SU-DHL-6 (cell line): ENCODE measurements at regions not wholly inside any gene's neighbourhood (a gene's known extent, or its start where the extent isn't known, plus 50 kb on each side); places are given as distances from the start of the nearest gene placed in this dataset.

Experiments used
- H2AFZ ChIP-seq: fragments of 200-600 bp; sonication (generic); 2 replicates; pipeline ENCODE4 v1.6.1; 2014; ENCODE audit warnings: low read depth, mild to moderate bottlenecking, moderate library complexity, mixed read lengths, antibody characterized with exemption, low read length; ENCODE audit not compliant: severe bottlenecking
- H3F3A ChIP-seq: fragments of 200-600 bp; shearing (Covaris generic); 2 replicates; pipeline ENCODE4 v1.6.0; 2016; ENCODE audit warnings: antibody characterized with exemption, mild to moderate bottlenecking; ENCODE audit not compliant: insufficient read depth
- H3K27ac ChIP-seq: fragments of 200-600 bp; sonication (generic); 2 replicates; pipeline ENCODE4 v1.5.1; 2016; ENCODE audit warnings: low read depth, mild to moderate bottlenecking, low read length, moderate library complexity, mixed read lengths
- H3K27me3 ChIP-seq: fragments of 200-600 bp; sonication (generic), shearing (Covaris generic); 2 replicates; pipeline ENCODE4 v1.6.0; 2014; ENCODE audit warnings: mild to moderate bottlenecking, low read length
- H3K36me3 ChIP-seq: fragments of 200-600 bp; sonication (generic); 2 replicates; pipeline ENCODE4 v1.6.1; 2014; ENCODE audit warnings: mild to moderate bottlenecking, low read length, mixed read lengths
- H3K4me2 ChIP-seq: fragments of 300-600, 200-600 bp; shearing (Covaris generic), sonication (generic); 2 replicates; pipeline ENCODE4 v1.6.0; 2014; ENCODE audit warnings: low read length, low read depth, mild to moderate bottlenecking; ENCODE audit not compliant: poor library complexity, severe bottlenecking
- H3K4me3 ChIP-seq: fragments of 200-600 bp; sonication (generic); 2 replicates; pipeline ENCODE4 v1.5.1; 2014; ENCODE audit warnings: antibody characterized with exemption, low read length, mild to moderate bottlenecking, mixed read lengths; ENCODE audit not compliant: insufficient read depth, poor library complexity, severe bottlenecking
- H3K79me2 ChIP-seq: fragments of 200-600 bp; sonication (generic); 2 replicates; pipeline ENCODE4 v1.6.1; 2014; ENCODE audit warnings: mild to moderate bottlenecking, low read length, moderate library complexity; ENCODE audit not compliant: insufficient read depth
- H3K9ac ChIP-seq: fragments of 200-600 bp; sonication (generic); 2 replicates; pipeline ENCODE4 v1.7.0; 2014; ENCODE audit warnings: mild to moderate bottlenecking, low read length
- H3K9me2 ChIP-seq: fragments of 200-600 bp; sonication (generic); replicated peaks from 2 replicates; pipeline ENCODE4 v1.6.1; 2014; ENCODE audit warnings: low read length; ENCODE audit not compliant: insufficient read depth
- H3K9me3 ChIP-seq: fragments of 200-600 bp; sonication (generic); 2 replicates; pipeline ENCODE4 v1.6.1; 2014; ENCODE audit warnings: low read length, mixed read lengths; ENCODE audit not compliant: insufficient read depth
- H4K20me1 ChIP-seq: fragments of 200-600 bp; sonication (generic); 2 replicates; pipeline ENCODE4 v1.6.1; 2014; ENCODE audit warnings: low read depth, mild to moderate bottlenecking, antibody characterized with exemption, low read length, moderate library complexity, mixed read lengths
- EZH2phosphoT487 ChIP-seq: fragments of 200-600 bp; sonication (generic), shearing (Covaris generic); conservative IDR thresholded peaks from 2 replicates; pipeline ENCODE4 v1.6.1; 2018; ENCODE audit warnings: mild to moderate bottlenecking, antibody characterized with exemption, low read length, moderate library complexity, mixed read lengths
- TF ChIP-seq, protein P1 (sequence below): fragments of 200-600 bp; sonication (generic); IDR thresholded peaks from one replicate; pipeline ENCODE4 v1.5.1; 2017; ENCODE audit warnings: antibody characterized with exemption, mild to moderate bottlenecking, low read length, moderate library complexity; ENCODE audit not compliant: insufficient read depth, poor library complexity, severe bottlenecking

DNA sequence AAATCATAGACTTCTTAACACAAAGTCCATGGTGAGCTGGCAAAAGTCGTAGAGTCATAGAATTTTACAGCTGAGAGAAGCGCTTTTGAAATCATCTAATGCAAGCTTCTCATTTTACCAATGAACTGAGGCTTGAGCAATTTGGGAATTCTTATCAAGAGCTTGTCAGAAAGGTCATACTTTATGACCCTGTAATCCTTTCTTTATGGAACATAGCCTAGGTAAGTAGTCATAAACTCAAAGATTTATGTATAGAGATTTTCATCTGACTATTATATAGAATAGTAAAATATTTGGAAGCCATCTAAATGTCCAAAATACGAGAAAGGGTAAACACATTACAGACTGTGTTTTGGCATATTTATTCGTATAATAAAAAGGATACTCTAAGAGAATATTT lies 563.5 kb downstream of the PCDH7 start:
- Histone ChIP-seq H3K27me3 (no peaks in the 10 kb centered on the region), H3K79me2 (no peaks in the 10 kb centered on the region)

DNA sequence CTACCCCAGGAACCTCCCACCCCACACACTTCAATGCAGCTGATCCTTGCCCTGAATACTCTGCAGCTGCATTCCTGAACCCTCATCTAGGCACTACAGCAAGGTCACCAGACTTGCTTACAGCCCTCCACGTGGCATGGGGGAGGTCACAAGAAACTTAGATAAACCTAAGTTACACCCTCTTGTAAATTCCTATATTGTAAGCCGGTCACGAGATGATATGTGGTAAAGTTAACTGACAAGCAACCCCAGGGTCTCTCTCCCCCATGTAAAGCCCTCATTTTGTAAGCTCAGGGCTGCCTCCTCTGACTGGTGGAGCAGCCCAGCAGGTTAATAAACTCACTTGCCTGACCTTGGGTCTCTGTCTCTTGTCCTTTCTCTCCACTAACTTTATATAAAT lies 570.7 kb downstream of the PCDH7 start:
- Histone ChIP-seq H3K9ac (no peak overlapping the region), H3K9me2 (no peaks in the 10 kb centered on the region), H4K20me1 (no peaks in the 10 kb centered on the region), H3K4me2 (peak overlapping the region; percentile 25), H3K4me3 (peak overlapping the region; percentile 24), H3F3A (no peaks in the 10 kb centered on the region; the same call in 1 of the 2 replicates), H2AFZ (peak overlapping the region; percentile 78), H3K27ac (peak overlapping the region; percentile 72), H3K27me3 (no peaks in the 10 kb centered on the region), H3K36me3 (peaks cover 21% of the 10 kb centered on the region), H3K79me2 (no peaks in the 10 kb centered on the region), H3K9me3 (peaks cover 14% of the 10 kb centered on the region; the same call in 1 of the 2 replicates)
- no peak for TF ChIP-seq EZH2phosphoT487
- TF ChIP-seq, protein P1, sequence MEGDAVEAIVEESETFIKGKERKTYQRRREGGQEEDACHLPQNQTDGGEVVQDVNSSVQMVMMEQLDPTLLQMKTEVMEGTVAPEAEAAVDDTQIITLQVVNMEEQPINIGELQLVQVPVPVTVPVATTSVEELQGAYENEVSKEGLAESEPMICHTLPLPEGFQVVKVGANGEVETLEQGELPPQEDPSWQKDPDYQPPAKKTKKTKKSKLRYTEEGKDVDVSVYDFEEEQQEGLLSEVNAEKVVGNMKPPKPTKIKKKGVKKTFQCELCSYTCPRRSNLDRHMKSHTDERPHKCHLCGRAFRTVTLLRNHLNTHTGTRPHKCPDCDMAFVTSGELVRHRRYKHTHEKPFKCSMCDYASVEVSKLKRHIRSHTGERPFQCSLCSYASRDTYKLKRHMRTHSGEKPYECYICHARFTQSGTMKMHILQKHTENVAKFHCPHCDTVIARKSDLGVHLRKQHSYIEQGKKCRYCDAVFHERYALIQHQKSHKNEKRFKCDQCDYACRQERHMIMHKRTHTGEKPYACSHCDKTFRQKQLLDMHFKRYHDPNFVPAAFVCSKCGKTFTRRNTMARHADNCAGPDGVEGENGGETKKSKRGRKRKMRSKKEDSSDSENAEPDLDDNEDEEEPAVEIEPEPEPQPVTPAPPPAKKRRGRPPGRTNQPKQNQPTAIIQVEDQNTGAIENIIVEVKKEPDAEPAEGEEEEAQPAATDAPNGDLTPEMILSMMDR, result no peak

More for the DNA sequence above, 563.5 kb downstream of the PCDH7 start:
- Histone ChIP-seq H3K9ac (no peak overlapping the region), H2AFZ (peak overlapping the region; percentile 34), H3K4me2 (no peak overlapping the region), H3K4me3 (no peak overlapping the region), H3K36me3 (peaks cover 3% of the 10 kb centered on the region; the same call in 1 of the 2 replicates), H3K9me3 (peaks cover 4% of the 10 kb centered on the region; the same call in 1 of the 2 replicates), H4K20me1 (no peaks in the 10 kb centered on the region), H3K27ac (no peak overlapping the region), H3F3A (no peaks in the 10 kb centered on the region), H3K9me2 (no peaks in the 10 kb centered on the region)
- TF ChIP-seq EZH2phosphoT487, result no peak
- TF ChIP-seq, protein P1, result no peak

DNA sequence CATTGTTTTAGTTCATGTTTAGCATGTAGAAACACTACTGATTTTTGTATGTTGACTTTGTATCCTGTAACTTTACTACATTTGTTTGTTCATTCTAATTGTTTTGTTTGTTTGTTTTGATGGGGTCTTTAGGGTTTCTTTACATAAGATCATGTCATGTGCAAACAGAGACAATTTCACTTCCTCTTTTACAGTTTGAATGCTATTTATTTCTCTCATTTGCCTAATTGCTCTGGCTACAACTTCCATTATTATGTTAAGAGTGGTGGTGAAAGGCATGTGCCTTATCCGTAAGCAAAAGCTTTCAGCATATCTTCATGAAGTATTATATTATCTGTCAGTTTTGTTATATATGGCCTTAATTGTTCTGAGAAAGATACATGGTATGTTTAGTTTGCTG lies 571.1 kb downstream of the PCDH7 start:
- no peaks in the 10 kb centered on the region; the same call in 1 of the 2 replicates for H3F3A ChIP-seq
- no peaks in the 10 kb centered on the region for H3K9me2 ChIP-seq
- no peak overlapping the region for H3K9ac ChIP-seq
- H3K27me3 ChIP-seq, result no peaks in the 10 kb centered on the region
- peaks cover 14% of the 10 kb centered on the region; the same call in 1 of the 2 replicates for H3K9me3 ChIP-seq
- no peaks in the 10 kb centered on the region for H4K20me1 ChIP-seq
- H2AFZ ChIP-seq, result peak overlapping the region; percentile 78
- peak overlapping the region; percentile 72 for H3K27ac ChIP-seq
- no peak for TF ChIP-seq EZH2phosphoT487
- TF ChIP-seq, protein P1, result no peak
- no peaks in the 10 kb centered on the region for H3K79me2 ChIP-seq
- peak overlapping the region; percentile 25 for H3K4me2 ChIP-seq
- peaks cover 21% of the 10 kb centered on the region for H3K36me3 ChIP-seq
- peak overlapping the region; percentile 1 for H3K4me3 ChIP-seq
